ENCODE measurements at regions not wholly inside any gene's neighbourhood (a gene's known extent, or its start where the extent isn't known, plus 50 kb on each side); places are given as distances from the start of the nearest gene placed in this dataset.

DNA sequence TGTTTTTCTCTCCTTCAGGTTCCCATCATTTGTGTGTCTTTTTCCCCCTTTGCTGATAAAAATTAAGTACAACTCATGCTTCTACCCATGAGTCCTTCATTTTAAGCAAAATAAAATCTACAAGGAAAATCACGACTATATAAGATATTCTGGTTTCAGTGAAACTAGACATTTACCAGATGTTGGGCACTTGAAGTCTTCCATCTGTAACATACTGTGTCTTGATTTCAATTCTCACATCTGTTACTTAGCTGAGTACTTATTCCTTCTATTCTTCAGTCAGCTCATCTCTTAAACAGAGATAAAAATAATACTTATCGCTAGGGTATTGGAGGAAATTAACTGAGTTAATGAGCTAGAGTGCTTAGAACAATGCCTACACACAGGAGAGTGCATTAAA lies 893.0 kb upstream of the SOX9 start:
- TF ChIP-seq, protein P1, sequence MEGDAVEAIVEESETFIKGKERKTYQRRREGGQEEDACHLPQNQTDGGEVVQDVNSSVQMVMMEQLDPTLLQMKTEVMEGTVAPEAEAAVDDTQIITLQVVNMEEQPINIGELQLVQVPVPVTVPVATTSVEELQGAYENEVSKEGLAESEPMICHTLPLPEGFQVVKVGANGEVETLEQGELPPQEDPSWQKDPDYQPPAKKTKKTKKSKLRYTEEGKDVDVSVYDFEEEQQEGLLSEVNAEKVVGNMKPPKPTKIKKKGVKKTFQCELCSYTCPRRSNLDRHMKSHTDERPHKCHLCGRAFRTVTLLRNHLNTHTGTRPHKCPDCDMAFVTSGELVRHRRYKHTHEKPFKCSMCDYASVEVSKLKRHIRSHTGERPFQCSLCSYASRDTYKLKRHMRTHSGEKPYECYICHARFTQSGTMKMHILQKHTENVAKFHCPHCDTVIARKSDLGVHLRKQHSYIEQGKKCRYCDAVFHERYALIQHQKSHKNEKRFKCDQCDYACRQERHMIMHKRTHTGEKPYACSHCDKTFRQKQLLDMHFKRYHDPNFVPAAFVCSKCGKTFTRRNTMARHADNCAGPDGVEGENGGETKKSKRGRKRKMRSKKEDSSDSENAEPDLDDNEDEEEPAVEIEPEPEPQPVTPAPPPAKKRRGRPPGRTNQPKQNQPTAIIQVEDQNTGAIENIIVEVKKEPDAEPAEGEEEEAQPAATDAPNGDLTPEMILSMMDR (IDR thresholded peaks at IDR 0.05; ENCODE audit: poor library complexity), result no peak
- TF ChIP-seq EZH2 (IDR thresholded peaks at IDR 0.05; ENCODE audit: borderline replicate concordance), result no peak

Data from hepatocyte (in vitro differentiated cells).